Liver (tissue), 8 donors: ENCODE measurements at regions not wholly inside any gene's neighbourhood (a gene's known extent, or its start where the extent isn't known, plus 50 kb on each side); places are given as distances from the start of the nearest gene placed in this dataset.

Source experiments
- DNase-seq: peaks from one replicate; pipeline ENCODE4 v3.0.0-alpha.2; 2017; ENCODE audit warnings: low spot score
- H3K27ac ChIP-seq, 2 donors: one replicate each; pipeline ENCODE4 v1.7.0; 2013; ENCODE audit warnings: inconsistent platforms in 2 of 2, low read length in 2 of 2, control low read depth in 1 of 2, low read depth in 1 of 2, mild to moderate bottlenecking in 1 of 2
- H3K27me3 ChIP-seq, 4 donors: one replicate each; pipeline versions ENCODE4 v1.6.1 to v1.7.0; 2013; ENCODE audit warnings: low read length in 3 of 4, inconsistent platforms in 1 of 4, mild to moderate bottlenecking in 1 of 4, moderate library complexity in 1 of 4; ENCODE audit not compliant: control insufficient read depth in 4 of 4, insufficient read depth in 4 of 4
- H3K36me3 ChIP-seq, 4 donors: one replicate each; pipeline versions ENCODE4 v1.6.1 to v1.7.0; 2013; ENCODE audit warnings: low read length in 3 of 4, mild to moderate bottlenecking in 3 of 4, low read depth in 1 of 4, moderate library complexity in 1 of 4; ENCODE audit not compliant: control insufficient read depth in 4 of 4, insufficient read depth in 3 of 4
- H3K4me1 ChIP-seq, 4 donors: one replicate each; pipeline versions ENCODE4 v1.6.1 to v1.7.0; 2013; ENCODE audit warnings: low read length in 3 of 4, mild to moderate bottlenecking in 3 of 4, moderate library complexity in 1 of 4; ENCODE audit not compliant: control insufficient read depth in 4 of 4, insufficient read depth in 4 of 4
- H3K4me3 ChIP-seq, 3 donors: one replicate each; pipeline versions ENCODE4 v1.6.1 to v1.7.0; 2013; ENCODE audit warnings: low read length in 3 of 3, control low read depth in 1 of 3, low read depth in 1 of 3, mild to moderate bottlenecking in 1 of 3
- H3K9ac ChIP-seq, 2 donors: one replicate each; pipeline ENCODE4 v1.7.0; 2013; ENCODE audit warnings: low read length in 2 of 2, mild to moderate bottlenecking in 2 of 2, moderate library complexity in 2 of 2, control low read depth in 1 of 2, low read depth in 1 of 2
- H3K9me3 ChIP-seq, 4 donors: one replicate each; pipeline versions ENCODE4 v1.6.1 to v1.7.0; 2013; ENCODE audit warnings: low read length in 3 of 4; ENCODE audit not compliant: control insufficient read depth in 4 of 4
- CTCF ChIP-seq: fragments of 150-350 bp; IDR thresholded peaks from 2 replicates; pipeline ENCODE4 v1.5.1; 2017; ENCODE audit warnings: improper control_type of control experiment, low read depth, low read length; ENCODE audit not compliant: missing input control
- EGR1 ChIP-seq, 2 donors: IDR thresholded peaks; 2 replicates each; pipeline ENCODE4 v1.6.1; 2016 to 2018; ENCODE audit warnings: antibody characterized with exemption in 2 of 2, low read depth in 2 of 2
- FOXA2 ChIP-seq: IDR thresholded peaks from 2 replicates; pipeline ENCODE4 v1.6.1; 2016; ENCODE audit warnings: antibody characterized with exemption
- GABPA ChIP-seq, 2 donors: IDR thresholded peaks in 1 of 2; conservative IDR thresholded peaks in 1 of 2; 2 replicates each; pipeline ENCODE4 v1.6.1; 2016; ENCODE audit warnings: antibody characterized with exemption in 2 of 2, mild to moderate bottlenecking in 1 of 2, moderate library complexity in 1 of 2
- HNF4A ChIP-seq, 2 donors: conservative IDR thresholded peaks; 2 replicates each; pipeline ENCODE4 v1.6.1; 2016; ENCODE audit warnings: antibody characterized with exemption in 2 of 2, mild to moderate bottlenecking in 2 of 2
- HNF4G ChIP-seq: IDR thresholded peaks from 2 replicates; pipeline ENCODE4 v1.6.1; 2016; ENCODE audit warnings: antibody characterized with exemption
- JUND ChIP-seq, 2 donors: IDR thresholded peaks; 2 replicates each; pipeline ENCODE4 v1.6.1; 2016; ENCODE audit warnings: antibody characterized with exemption in 2 of 2
- MAX ChIP-seq: IDR thresholded peaks from 2 replicates; pipeline ENCODE4 v1.6.1; 2016; ENCODE audit warnings: antibody characterized with exemption
- NR2F2 ChIP-seq: IDR thresholded peaks from 2 replicates; pipeline ENCODE4 v1.6.1; 2016; ENCODE audit warnings: antibody characterized with exemption
- RAD21 ChIP-seq, 2 donors: IDR thresholded peaks; 2 replicates each; pipeline ENCODE4 v1.6.1; 2016; ENCODE audit warnings: antibody characterized with exemption in 2 of 2, mild to moderate bottlenecking in 2 of 2
- RXRA ChIP-seq, 2 donors: IDR thresholded peaks; 2 replicates each; pipeline ENCODE4 v1.6.1; 2017 to 2018; ENCODE audit warnings: antibody characterized with exemption in 2 of 2, mild to moderate bottlenecking in 1 of 2
- SP1 ChIP-seq: IDR thresholded peaks from 2 replicates; pipeline ENCODE4 v1.6.1; 2018; ENCODE audit warnings: antibody characterized with exemption, mild to moderate bottlenecking
- TAF1 ChIP-seq: conservative IDR thresholded peaks from 2 replicates; pipeline ENCODE4 v1.6.1; 2016; ENCODE audit warnings: antibody characterized with exemption, mild to moderate bottlenecking
- YY1 ChIP-seq: IDR thresholded peaks from 2 replicates; pipeline ENCODE4 v1.6.1; 2016; ENCODE audit warnings: antibody characterized with exemption, mild to moderate bottlenecking
- WGBS: extraction: QIAGEN DNeasy Blood & Tissue Kit; methylation state at CpG from one replicate; pipeline ENCODE4 v1.1.7; 2013; 5-methylcytosine and 5-hydroxymethylcytosine counted together
- TF ChIP-seq, protein P1 (sequence below): IDR thresholded peaks from 2 replicates; pipeline ENCODE4 v1.6.1; 2016; ENCODE audit warnings: antibody characterized with exemption, mild to moderate bottlenecking
- TF ChIP-seq, protein P2 (sequence below): IDR thresholded peaks from 2 replicates; pipeline ENCODE4 v1.6.1; 2016; ENCODE audit warnings: antibody characterized with exemption
- TF ChIP-seq, protein P3 (sequence below): IDR thresholded peaks from 2 replicates; pipeline ENCODE4 v1.6.1; 2016; ENCODE audit warnings: antibody characterized with exemption
- donor health status: healthy.
- donor health status: healthy.
- donor health status: healthy.
- donor health status: healthy.
- donor health status: healthy.

DNA sequence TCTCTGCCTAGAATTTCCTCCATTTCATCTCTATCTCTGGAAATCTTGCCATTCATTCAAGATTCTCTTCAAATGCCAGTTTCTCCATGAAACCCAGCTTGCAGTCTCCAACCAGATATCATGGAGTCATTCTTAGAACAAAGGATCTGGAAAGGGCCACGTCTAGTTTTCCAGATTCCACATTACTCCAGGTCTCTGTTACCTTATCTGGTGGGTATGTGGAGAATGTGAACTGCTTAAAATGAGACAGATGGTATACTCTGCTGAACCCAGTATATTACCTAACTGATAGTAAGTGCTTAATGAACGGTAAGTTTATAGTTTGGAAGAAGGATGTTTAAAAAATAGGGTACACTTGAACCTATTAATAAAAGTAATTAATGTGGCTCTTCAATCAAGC is 52.3 kb upstream of the ZSWIM6 start:
- H3K36me3 ChIP-seq, result no peaks in the 10 kb centered on the region
- H3K27ac ChIP-seq, result no peak overlapping the region
- TF ChIP-seq, protein P1, sequence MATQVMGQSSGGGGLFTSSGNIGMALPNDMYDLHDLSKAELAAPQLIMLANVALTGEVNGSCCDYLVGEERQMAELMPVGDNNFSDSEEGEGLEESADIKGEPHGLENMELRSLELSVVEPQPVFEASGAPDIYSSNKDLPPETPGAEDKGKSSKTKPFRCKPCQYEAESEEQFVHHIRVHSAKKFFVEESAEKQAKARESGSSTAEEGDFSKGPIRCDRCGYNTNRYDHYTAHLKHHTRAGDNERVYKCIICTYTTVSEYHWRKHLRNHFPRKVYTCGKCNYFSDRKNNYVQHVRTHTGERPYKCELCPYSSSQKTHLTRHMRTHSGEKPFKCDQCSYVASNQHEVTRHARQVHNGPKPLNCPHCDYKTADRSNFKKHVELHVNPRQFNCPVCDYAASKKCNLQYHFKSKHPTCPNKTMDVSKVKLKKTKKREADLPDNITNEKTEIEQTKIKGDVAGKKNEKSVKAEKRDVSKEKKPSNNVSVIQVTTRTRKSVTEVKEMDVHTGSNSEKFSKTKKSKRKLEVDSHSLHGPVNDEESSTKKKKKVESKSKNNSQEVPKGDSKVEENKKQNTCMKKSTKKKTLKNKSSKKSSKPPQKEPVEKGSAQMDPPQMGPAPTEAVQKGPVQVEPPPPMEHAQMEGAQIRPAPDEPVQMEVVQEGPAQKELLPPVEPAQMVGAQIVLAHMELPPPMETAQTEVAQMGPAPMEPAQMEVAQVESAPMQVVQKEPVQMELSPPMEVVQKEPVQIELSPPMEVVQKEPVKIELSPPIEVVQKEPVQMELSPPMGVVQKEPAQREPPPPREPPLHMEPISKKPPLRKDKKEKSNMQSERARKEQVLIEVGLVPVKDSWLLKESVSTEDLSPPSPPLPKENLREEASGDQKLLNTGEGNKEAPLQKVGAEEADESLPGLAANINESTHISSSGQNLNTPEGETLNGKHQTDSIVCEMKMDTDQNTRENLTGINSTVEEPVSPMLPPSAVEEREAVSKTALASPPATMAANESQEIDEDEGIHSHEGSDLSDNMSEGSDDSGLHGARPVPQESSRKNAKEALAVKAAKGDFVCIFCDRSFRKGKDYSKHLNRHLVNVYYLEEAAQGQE, result no peak
- TF ChIP-seq MAX (no peak), CTCF (no peak), TAF1 (no peak), YY1 (no peak), HNF4A (conservative IDR thresholded peaks at IDR 0.05) (no peak), RAD21 (IDR thresholded peaks at IDR 0.05) (no peak), RXRA (IDR thresholded peaks at IDR 0.05) (no peak), EGR1 (IDR thresholded peaks at IDR 0.05; ENCODE audit: low read depth in 2 of 2) (no peak)
- TF ChIP-seq, protein P2, sequence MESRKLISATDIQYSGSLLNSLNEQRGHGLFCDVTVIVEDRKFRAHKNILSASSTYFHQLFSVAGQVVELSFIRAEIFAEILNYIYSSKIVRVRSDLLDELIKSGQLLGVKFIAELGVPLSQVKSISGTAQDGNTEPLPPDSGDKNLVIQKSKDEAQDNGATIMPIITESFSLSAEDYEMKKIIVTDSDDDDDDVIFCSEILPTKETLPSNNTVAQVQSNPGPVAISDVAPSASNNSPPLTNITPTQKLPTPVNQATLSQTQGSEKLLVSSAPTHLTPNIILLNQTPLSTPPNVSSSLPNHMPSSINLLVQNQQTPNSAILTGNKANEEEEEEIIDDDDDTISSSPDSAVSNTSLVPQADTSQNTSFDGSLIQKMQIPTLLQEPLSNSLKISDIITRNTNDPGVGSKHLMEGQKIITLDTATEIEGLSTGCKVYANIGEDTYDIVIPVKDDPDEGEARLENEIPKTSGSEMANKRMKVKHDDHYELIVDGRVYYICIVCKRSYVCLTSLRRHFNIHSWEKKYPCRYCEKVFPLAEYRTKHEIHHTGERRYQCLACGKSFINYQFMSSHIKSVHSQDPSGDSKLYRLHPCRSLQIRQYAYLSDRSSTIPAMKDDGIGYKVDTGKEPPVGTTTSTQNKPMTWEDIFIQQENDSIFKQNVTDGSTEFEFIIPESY, result no peak
- TF ChIP-seq, protein P3, sequence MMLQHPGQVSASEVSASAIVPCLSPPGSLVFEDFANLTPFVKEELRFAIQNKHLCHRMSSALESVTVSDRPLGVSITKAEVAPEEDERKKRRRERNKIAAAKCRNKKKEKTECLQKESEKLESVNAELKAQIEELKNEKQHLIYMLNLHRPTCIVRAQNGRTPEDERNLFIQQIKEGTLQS, result no peak
- peaks cover 0 to 3% (median 0%) of the 10 kb centered on the region in 4 donors for H3K4me1 ChIP-seq
- no peak for DNase-seq
- H3K4me3 ChIP-seq, result no peak overlapping the region
- H3K9me3 ChIP-seq, result no peaks in the 10 kb centered on the region
- WGBS, result 58% methylated on average over 2 of the region's 2 CpGs
- H3K9ac ChIP-seq, result no peak overlapping the region
- H3K27me3 ChIP-seq, result no peaks in the 10 kb centered on the region

DNA sequence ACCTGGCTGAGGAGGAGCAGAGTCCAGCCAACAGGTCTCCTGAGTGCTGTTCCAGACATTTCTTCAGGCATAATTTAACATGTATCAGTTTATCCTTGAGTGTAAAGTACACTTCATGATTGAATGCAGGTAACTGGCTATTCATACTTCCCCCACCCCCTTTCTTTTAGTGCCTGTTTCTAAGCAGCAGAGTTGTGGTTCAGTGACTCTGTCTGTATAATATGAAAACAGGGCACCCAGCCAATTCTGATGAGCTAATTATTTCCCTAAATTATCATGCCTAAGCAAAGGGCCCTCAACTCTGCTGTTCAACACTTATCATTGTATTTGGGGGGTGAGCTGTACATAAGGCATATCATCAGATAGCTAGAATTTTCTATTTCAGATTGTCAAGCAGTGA is 51.9 kb upstream of the ZSWIM6 start:
- Histone ChIP-seq H3K9ac (no peak overlapping the region), H3K4me1 (peaks cover 0 to 2% (median 0%) of the 10 kb centered on the region in 4 donors), H3K9me3 (no peaks in the 10 kb centered on the region), H3K27me3 (no peaks in the 10 kb centered on the region), H3K36me3 (no peaks in the 10 kb centered on the region), H3K27ac (no peak overlapping the region), H3K4me3 (no peak overlapping the region)
- TF ChIP-seq, protein P3, result no peak
- no peak for TF ChIP-seq SP1
- no peak for TF ChIP-seq NR2F2
- TF ChIP-seq FOXA2, result no peak
- no peak for TF ChIP-seq YY1
- no peak for TF ChIP-seq HNF4G
- TF ChIP-seq HNF4A (conservative IDR thresholded peaks at IDR 0.05), result no peak
- TF ChIP-seq JUND (IDR thresholded peaks at IDR 0.05), result no peak
- TF ChIP-seq, protein P2, result no peak
- no peak for TF ChIP-seq TAF1
- TF ChIP-seq, protein P1, result no peak
- TF ChIP-seq MAX, result no peak
- no peak for TF ChIP-seq GABPA (IDR thresholded peaks at IDR 0.05 in 1 of 2, conservative IDR thresholded peaks at IDR 0.05 in 1 of 2)
- TF ChIP-seq EGR1 (IDR thresholded peaks at IDR 0.05; ENCODE audit: low read depth in 2 of 2), result no peak
- DNase-seq, result no peak
